Activated naive CD8-positive, alpha-beta T cell treated with anti-CD3 and anti-CD28 coated beads, Interleukin-2, amount 50 U/mL, for 16 hours (primary cell): ENCODE measurements at regions not wholly inside any gene's neighbourhood (a gene's known extent, or its start where the extent isn't known, plus 50 kb on each side); places are given as distances from the start of the nearest gene placed in this dataset.
"Not testable (repeated sequence)": the region's sequence is repeated elsewhere in the genome, so short reads cannot be mapped to it uniquely, and the experiment has no call there.

Experiments used
- DNase-seq: peaks from one replicate; pipeline ENCODE4 v3.0.0-alpha.2; 2020; ENCODE audit warnings: low read depth, low spot score

DNA sequence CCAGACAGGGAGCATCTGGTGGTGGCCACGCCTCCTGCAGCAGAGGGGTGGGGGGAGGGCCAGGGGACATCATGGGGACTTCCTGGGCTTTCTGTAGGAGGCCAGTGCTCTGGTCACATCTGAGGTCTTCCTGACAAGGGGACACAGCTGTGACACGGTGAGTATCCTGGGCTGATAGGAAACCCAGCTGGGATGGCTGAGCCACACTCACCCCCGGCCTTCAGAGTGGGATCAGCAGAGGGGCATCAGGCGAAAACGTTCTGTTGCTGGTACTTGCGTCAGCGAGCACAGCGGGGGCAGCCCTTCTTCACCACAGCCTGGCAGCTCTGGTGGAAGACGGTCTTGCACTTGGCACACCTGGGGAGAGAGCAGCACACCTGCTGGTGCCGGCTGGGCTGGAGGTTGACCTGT is 122.9 kb upstream of the SMURF2 start:
- DNase-seq = no peak

DNA sequence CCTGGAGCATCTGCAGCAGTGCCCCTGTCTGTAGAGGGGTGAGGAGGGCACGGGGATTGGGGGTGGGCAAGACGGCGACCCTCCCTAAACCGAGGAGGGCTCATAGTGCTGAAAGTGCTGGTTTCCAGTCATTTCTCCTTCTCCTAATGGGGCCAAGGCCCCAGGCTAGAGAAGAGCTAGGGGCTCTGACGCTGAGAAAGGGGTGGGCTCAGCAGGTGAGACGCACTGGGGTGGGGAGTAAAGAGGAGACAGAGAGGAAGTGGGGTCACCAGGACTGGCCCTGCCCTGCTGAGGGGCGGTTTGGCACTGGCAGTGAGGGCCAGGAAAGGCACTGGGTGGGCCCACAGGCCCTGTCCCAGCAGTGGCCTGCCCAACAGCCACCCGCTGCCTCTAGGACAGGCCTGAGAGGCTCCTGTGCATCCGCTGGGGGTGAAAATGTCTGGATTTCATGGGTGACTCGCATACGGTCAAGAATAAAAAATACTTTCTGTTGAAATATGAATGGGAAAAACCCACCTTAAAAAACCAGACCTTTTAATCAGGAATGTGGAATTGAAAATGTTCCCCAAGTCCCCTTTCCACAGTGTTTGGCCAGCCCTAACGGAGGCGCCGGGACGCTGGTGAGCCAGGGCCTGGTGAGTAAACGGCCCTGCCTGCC is 122.4 kb upstream of the SMURF2 start:
- no peak for DNase-seq

DNA sequence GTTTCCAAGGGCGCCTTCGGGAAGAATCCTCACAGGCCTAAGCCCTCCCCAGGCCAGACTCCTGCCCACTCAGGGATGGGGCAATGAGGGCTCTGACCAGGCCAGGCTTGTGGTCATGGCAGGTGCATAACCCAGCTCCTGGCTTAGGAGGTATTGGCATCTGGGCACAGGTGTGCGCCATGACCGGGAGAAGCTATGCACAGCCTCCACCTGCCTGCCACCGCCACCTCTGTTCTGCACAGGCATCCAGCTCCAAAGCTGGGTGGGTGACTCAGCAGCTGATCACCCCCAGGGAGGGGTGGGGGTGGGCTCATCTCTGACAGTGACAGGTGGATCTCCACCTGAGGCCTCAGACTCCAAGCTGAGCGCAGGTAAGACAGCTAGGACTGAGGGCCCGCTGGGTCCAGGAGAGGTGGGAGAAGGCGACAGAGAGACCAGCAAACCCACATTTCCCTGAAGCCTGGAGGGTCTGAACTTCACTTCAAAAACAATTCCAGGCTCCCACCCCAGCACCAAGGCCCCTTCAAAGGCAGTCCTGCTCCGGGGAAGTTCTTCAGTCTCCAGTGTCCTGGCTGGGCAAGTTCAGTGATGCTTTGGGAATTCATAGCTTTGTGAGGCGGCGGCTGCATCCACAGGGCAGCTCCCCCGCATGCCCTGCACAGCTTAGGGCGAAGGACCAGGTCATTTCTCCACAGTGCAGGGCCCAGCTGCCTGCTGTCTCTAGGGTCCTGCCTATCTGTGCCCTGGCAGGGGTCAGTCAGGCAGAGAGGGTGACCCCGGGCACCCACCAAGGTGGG is 121.6 kb upstream of the SMURF2 start:
- no peak for DNase-seq

DNA sequence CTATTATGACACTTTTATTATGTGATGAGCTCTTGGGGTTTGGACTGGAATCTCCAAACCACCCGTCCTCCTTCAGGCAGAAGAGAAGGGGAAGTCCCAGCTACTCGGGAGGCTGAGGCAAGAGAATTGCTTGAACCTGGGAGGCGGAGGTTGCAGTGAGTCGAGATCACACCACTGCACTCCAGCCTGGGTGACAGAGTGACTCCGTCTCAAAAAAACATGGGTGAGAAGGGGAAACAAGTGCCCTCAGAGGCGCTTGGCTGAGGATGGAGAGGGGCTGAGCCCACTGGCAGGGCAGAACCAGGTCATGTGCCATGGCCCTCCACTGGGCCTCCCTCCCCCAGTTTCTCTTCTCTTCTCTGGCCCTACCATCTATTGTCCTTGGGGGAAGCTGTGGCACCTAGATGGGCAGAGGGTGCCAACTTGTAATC is 120.9 kb upstream of the SMURF2 start:
- no peak for DNase-seq

DNA sequence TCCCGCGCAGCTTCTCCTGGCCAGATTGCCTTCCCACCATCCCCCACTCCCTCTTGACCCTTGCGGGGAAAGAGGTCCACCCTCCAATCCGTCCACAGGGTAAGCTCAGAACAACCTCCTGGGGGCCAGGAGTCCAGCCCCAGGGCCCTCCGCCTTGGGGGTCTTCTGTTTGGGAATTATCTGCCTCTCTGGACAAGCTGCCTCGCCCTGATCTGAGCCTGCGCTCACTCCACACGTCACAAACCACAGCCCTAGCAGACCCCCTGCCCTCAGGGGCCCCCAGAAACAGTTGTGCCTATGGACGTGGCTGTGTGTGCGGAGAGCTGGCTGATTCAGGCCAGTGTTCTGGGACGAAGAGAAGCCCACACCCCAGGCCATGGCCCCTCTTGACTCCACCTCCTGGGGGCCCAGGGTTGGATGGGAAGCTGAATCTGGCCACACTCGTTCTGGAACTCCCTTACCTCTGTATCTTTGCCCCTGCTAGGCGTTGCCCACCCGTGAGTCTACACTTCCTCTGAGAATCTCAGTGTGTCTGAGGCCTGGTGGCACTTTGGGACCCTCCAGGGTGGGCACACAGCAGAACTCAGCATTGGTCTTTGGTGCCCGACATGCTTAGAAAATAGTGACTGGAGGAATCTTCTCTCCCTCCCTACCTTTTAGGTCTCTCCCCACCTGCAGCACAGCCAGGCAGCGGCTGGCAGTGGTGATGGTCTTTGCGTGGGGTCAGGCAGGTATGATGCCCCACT is 119.9 kb upstream of the SMURF2 start:
- no peak for DNase-seq

DNA sequence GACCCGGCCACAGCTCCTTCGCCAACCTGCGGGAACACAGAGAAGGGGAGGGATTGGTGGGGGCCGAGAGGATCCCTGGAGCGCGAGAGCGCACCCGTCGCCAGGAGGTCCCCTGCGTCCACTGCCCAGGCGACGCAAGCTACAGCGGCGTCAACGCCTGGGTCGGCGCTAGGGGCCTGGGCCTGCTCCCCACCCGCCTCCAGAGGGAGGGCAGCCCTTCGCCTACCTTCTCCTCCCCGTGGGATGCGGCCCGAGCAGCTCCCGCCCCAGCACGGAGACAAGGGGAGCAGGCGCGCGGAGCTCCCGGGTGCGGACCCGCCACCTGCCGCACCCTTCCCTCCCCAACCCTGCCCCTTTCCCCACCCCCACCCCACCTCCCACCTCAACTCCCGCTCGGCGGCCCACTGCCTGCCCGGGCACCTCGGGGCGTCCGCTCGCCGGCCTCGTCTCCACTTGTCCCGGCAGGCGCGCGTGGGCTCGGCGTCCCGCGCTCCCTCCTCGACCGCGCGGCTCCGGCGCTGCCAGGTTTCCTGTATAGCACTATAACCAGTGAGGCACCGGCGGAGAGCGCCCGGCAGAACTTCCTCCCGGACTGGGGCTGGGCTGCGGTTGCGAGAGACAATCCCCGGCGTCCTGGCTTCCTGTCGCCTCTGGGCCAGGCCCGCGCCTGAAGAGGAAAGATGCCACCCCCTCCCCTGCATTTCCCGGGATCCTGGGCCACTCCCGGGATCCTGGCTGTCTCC is 119.1 kb upstream of the SMURF2 start:
- no peak for DNase-seq

DNA sequence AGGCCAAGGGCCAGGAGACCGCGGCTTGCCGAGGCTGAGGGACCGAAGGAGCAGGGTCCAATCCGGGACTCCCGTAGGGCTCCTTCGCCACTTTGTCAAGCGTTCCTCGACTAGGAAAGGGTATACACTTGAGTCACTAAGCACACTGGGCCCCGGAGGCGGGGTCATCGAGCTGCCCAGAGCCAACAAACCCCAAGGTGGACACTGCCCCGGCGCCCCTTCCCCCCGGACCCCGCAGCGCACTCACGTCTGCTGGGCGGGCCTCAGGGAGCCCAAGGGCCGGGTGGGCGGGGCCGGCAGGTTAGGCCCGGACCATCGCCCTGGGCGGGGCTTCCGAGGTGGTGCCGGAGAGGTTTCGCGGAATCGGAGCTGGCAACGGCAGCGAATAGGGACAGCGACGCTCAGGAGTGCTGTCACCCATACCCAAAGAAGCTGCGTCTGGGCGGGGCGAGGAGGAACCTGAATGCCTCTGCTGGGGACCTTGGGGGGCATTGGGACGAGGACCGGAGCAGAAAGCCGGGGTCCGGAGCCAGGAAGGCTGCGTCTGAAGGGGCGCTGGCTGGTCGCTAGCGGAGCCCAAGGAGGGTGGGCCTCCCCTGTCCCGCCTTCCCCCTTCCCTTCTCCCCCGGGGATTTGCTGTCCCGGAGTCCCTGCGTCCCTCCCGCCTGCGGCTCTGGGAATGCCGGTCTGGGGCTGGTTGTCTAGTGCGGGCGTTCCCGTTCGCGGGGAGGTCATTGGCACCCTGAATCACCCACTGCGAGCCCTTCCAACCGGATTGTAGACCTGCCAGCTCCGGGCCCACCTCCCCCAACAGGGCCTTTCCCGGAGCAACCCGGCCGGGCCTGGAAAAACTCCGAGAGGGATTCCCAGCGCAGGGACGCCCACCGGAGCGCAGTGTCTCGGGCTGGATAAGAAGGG is 118.2 kb upstream of the SMURF2 start:
- no peak for DNase-seq

DNA sequence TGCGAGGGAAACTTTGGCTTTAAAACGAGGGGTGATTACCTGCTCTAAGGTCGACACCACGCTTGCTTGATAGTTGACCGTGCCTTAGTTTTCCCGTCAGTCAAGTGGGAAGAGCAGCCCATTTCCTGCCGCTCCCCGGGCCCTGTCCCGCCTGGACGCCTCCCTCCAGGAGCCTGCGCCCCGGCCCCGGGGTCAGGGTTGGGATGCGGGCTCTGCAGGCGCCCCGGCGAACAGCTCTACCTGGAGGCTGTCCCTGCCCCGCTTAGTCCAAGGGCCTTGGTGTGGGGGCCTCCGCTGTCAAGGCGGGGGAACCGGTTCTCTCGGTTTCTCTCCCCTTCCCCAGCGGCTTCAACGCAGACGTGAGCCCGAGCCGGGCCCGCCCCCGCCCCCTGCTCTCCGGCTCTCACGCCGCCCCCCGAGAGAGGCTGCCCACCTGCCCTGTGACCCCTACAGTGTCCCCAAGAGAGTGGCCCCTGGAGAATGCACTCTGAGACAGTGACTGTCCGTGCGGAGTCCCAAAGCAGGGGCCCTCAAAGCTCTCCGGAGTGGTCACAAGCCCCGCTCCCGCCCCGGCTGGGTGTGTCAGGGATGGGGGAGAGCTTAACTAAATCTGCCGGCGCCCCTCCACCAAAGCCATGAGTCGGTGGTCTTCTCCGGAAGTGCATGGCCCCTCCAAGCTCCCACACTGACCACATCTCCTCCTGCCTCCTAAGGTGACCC is 117.4 kb upstream of the SMURF2 start:
- no peak for DNase-seq

DNA sequence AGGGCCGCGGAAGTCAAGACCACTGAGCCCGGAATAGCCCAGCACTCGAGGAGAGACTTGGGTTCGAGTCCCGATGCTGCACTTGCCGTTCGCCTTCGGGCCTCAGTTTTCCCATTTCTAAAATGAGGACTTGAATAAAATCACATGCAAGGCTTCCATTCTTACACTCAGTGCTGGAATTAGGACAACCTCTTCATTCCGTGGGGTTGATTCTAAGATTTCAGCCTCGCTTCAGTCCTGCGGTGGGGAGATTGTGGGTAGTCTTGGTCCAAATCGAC is 116.9 kb upstream of the SMURF2 start:
- not testable (repeated sequence) for DNase-seq

DNA sequence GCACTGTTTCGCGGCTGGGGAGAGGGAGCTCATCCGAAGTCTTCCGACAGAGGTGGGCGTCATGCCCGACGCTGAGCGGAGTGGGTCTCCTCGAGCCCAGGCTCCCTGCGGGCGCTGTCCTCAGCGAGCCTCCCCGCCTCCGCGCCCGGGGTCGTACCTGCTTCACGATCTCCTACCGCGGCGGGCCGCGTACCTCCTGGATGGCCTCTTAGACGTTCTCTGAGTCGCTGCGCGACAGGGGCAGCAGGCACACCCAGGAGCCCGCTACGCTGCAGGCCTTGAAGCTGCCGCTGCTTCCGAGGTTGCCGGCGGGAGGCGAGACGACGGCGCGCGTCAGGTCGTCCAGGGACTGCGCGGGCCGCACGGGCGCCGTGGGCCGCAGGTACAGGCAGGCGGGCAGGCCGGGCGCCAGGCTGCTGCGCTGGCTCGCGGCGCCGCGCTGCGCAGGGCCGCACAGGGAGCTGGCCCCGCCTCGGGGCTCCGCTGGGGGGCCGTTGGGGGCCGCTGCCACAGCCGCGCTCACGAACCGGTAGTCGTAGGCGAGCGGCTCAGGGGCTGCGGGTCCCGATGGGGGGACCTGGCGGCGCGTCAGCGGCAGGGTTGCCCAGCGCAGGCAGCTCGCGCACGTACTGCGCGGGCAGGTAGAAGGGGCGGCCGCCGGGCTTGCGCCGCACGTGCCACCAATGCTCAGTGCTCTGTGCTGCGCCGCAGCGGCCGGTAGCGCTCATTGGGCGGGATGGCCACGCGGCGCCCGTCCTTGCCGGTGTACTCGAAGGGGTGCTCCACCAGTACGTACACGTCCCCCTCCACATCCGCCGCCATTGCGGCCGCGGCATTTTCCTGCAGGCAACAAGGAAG is 116.4 kb upstream of the SMURF2 start:
- DNase-seq = no peak

DNA sequence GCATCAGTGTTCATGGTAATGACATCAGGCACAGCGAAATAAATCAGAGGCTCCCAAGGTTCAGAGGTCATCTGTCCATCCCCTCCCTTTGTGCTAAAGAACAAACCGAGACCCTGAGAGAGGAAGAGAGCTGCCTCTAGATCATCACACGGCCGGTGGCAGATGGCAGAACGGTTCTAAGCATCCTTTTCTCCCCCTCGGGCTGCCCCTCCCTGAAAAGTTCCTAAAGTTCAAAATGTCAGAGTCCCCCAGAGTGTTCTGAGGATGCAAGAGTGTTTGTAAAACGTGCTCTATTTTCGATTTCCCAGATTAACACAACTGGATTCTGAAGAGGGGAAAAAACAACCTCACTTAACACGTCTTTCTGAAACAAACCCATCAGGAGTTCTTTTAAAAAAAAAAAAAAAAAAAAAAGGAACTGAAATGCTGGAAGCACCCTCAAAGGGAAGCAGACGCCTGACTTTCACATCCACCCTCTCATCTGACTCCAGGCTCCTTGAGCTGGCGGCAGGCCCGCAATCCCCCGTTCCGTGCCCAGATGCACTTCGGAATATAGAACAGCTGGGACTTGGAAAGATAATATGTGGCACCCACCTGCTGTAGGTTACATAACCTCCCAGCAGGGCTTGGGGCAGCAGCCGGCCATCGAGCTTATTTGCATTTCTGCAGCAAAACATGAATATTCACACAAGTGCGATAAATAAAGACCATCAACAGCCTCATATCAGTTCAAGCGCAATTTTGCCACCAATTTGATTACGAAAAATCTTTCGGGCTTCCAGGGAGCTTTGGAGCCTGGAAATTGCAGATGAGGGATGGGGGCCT is 115.5 kb upstream of the SMURF2 start:
- DNase-seq = no peak

DNA sequence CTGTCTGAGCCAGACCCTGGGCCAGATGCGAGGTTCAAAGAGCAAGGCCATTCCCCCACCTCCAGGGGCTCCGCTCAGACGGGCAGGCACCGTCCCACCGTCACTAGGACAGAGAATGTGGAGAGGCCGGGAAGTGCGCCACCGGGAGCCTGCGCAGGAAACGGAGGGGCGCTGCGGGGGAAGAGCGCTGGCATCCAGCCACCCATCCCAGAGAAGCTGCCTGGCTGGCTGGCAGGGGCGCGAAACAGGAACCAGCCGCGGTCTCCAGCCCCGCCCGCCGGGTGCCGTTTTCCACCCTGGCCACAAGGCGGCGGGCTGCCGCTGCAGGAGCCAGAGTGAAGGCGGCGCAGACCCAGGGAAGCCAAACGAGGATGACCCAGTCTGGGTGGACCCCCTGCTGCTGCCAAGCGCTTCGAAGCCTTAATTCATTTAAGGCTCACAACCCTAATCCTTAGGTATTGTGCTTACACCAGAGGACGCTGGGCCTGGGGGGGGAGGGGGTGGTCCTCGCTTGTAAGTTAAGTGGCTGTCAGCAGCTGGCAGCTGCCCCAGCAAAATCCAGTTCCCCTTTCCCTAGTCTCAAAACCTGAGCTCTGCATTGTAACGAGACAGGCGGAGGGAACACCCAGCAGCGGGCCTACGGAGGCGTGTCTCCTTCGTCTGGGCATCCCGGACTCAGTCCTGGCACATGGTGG is 114.8 kb upstream of the SMURF2 start:
- peak; percentile 40 for DNase-seq

DNA sequence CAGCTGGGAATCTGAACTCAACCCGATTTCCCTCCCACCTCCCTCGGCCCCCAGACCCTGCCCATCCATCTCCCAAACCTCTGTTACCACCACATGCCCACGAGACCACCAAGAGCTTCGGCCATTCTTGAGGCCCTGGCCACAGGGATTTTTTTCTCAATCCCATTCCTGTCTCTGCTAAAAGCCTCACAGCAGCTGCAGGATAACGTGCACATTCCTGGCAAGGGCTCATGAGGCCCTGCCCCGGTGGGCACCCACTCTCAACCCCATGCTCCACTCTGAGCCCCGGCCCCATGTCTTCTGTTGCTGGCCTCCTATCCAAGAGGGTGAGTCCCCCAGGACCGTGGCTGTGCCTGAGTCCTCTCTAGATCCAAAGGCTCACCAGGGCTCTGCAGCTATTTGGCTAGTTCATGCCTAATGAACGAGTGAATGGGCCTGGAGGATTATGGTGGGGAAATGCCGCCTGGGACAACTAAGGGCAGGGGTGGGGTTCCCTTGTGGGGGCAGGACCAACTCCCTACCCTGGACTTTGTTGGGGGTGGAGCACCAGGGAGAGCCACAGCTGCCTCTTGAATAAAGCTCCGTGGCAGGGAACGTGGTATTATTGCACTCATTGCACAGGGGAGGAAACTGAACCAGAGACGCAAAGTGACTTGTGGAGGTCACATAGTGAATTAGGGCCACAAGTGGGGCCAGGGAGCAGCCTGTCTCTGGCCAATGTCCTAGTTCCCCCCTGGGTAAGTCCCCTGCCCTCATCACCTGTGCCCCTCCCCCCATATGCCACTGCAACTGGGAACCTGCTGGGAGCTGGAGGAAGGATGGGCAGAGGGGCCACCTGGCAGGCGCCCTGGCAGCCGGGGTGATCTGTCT is 113.8 kb upstream of the SMURF2 start:
- no peak for DNase-seq

DNA sequence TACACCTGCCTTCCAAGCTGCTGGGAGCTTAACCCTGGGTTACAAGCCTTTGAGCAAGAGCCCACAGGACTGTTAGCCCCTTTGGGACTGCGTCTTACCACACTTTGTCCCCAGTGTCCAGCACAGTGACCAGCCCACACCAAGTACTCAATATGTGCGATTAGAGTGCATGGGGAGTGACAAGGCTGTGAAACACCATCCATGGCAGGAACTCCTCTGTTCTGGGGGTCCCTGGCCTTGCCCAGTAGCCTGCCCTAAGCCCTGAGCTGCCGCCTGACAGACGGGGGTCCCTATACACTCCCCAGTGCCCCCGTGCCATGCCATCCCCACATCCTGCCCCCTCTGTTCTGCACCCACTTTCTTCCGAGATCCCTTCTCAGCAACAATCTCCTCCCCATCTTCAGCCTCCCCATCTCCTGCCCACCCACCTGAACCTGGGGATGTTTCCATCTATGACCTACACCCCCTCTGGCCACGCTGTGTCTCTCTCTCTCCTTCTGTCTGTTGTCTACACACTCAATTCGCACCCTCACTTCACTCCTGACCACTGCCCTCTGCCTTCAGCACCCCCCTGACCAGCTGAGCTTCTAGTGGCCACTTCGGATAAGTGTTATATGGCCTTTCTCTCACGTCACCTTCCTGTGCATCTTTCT is 112.9 kb upstream of the SMURF2 start:
- DNase-seq = no peak

DNA sequence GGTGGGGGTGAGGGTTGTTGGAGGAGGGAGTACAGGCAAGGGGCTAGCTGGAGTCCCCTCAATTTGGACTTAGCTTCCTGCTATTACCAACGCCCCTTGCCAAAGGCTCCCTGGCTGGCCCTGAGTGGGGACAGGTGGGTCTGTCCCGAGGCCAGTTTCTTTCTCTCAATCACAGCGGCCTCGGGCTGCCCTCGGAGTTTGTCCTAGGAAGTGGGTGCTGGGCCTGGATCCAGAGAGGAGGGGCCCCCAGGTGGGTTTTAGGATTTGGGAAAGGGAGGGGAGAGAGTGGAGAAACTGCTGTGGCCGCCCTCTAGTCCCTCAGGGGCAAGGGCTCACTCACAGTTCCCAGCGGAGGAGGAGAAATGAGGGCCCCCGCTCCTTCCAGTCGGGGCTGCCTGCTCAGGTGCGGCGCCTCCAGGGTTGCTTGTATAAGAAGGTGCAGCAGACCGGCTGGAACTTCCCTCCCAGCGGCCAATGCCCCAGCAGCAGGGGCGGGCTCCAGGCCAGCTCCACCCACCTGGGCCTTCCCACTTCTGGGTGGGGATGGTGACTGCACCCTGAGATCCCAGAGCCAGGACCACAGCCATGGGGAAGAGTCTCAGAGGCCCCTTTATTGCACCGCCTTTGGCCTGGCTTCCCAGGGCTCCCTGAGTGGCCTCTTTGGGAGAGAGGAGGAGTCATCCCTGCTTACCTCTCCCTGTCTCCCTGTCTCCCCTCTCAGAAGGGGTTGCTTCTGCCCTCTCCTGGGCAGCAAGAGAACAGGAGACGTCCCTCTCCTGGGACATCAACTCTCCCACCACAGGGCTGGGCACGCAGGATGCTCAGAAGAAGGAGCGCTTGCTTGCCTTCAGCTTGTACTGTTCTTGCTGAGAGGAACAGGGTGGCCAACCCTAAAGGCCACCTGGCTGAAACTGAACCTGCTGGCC is 112.0 kb upstream of the SMURF2 start:
- no peak for DNase-seq
